HEK293 (cell line): ENCODE measurements at regions not wholly inside any gene's neighbourhood (a gene's known extent, or its start where the extent isn't known, plus 50 kb on each side); places are given as distances from the start of the nearest gene placed in this dataset.

Experiments used
- CTCF ChIA-PET: fragments of 350-600 bp; formaldehyde crosslinking; extraction: SDS; loops from one replicate; lab custom pipeline; 2021; ENCODE audit warnings: antibody characterized with exemption; lab: Yijun Ruan, JAX
- POLR2A ChIA-PET: fragments of 300-600 bp; formaldehyde crosslinking; extraction: SDS; loops from one replicate; lab custom pipeline; 2020; ENCODE audit warnings: antibody characterized with exemption, inconsistent platforms; lab: Yijun Ruan, JAX
- H3K27ac ChIP-seq: fragments of 200-500 bp; sonication (Bioruptor generic); 2 replicates; pipeline ENCODE4 v1.5.1; 2014; ENCODE audit warnings: low read depth, low read length, control low read depth, inconsistent platforms; ENCODE audit errors: extremely low read depth
- H3K36me3 ChIP-seq, 2 experiments: fragments of 200-500 bp in 1 of 2; sonication (Bioruptor generic) in 1 of 2; 1 replicate in 1 of 2; 2 replicates in 1 of 2; pipeline ENCODE4 v1.5.1; 2014 to 2017; ENCODE audit warnings: inconsistent platforms in 2 of 2, low read length in 2 of 2; ENCODE audit not compliant: control insufficient read depth in 2 of 2, insufficient read depth in 1 of 2
- H3K4me1 ChIP-seq: fragments of 200-500 bp; sonication (Bioruptor generic); 2 replicates; pipeline ENCODE4 v1.5.1; 2014; ENCODE audit warnings: mild to moderate bottlenecking, low read length, inconsistent platforms; ENCODE audit not compliant: control insufficient read depth, insufficient read depth
- H3K4me3 ChIP-seq: 2 replicates; pipeline ENCODE4 v1.5.1; 2011; ENCODE audit warnings: low read depth, mild to moderate bottlenecking, control low read depth, low read length, moderate library complexity
- H3K9me3 ChIP-seq: fragments of 200-500 bp; sonication (Bioruptor generic); 2 replicates; pipeline ENCODE4 v1.5.1; 2014; ENCODE audit warnings: low read depth, low read length, inconsistent platforms; ENCODE audit not compliant: control insufficient read depth, insufficient read depth
- KLF17 ChIP-seq: fragments of 450-650 bp; formaldehyde crosslinking; IDR thresholded peaks from 2 replicates; pipeline ENCODE4 v1.5.1; 2016; ENCODE audit warnings: missing biosample characterization, missing genetic modification characterization
- PBX3 ChIP-seq: sonication (generic); formaldehyde crosslinking; IDR thresholded peaks from 2 replicates; pipeline ENCODE4 v1.8.1; 2022; ENCODE audit warnings: mild to moderate bottlenecking, moderate library complexity, missing genetic modification reagents
- REPIN1 ChIP-seq: fragments of 450-650 bp; formaldehyde crosslinking; IDR thresholded peaks from 2 replicates; pipeline ENCODE4 v1.5.1; 2017; ENCODE audit warnings: missing biosample characterization, missing genetic modification characterization, low read depth
- SCRT2 ChIP-seq: fragments of 450-650 bp; formaldehyde crosslinking; IDR thresholded peaks from 2 replicates; pipeline ENCODE4 v1.5.1; 2016; ENCODE audit warnings: missing biosample characterization, missing genetic modification characterization
- SETDB1 ChIP-seq: IDR thresholded peaks from one replicate; pipeline ENCODE4 v1.6.1; 2017; ENCODE audit warnings: mild to moderate bottlenecking, low read length, moderate library complexity, mixed read lengths; ENCODE audit not compliant: insufficient read length
- ZBTB11 ChIP-seq: fragments of 450-650 bp; formaldehyde crosslinking; conservative IDR thresholded peaks from 2 replicates; pipeline ENCODE4 v1.5.1; 2016; ENCODE audit warnings: low read depth, missing biosample characterization, missing genetic modification characterization
- ZNF184 ChIP-seq: fragments of 450-650 bp; IDR thresholded peaks from 2 replicates; pipeline ENCODE4 v1.5.1; 2018; ENCODE audit warnings: missing biosample characterization, mild to moderate bottlenecking, missing genetic modification characterization
- ZNF311 ChIP-seq: fragments of 450-650 bp; formaldehyde crosslinking; IDR thresholded peaks from 2 replicates; pipeline ENCODE4 v1.5.1; 2017; ENCODE audit warnings: missing biosample characterization, missing genetic modification characterization, borderline replicate concordance
- ZNF341 ChIP-seq: fragments of 450-650 bp; formaldehyde crosslinking; IDR thresholded peaks from 2 replicates; pipeline ENCODE4; 2016; ENCODE audit warnings: low read depth, missing biosample characterization, missing genetic modification characterization
- ZNF521 ChIP-seq: fragments of 450-650 bp; formaldehyde crosslinking; IDR thresholded peaks from 2 replicates; pipeline ENCODE4 v1.5.1; 2017; ENCODE audit warnings: missing biosample characterization, mild to moderate bottlenecking, missing genetic modification characterization
- ZNF544 ChIP-seq: fragments of 450-650 bp; formaldehyde crosslinking; IDR thresholded peaks from 2 replicates; pipeline ENCODE4 v1.5.0; 2017; ENCODE audit warnings: missing biosample characterization, missing genetic modification characterization
- ZNF555 ChIP-seq: fragments of 450-650 bp; formaldehyde crosslinking; conservative IDR thresholded peaks from 2 replicates; pipeline ENCODE4 v1.5.1; 2017; ENCODE audit warnings: missing biosample characterization, mild to moderate bottlenecking, missing genetic modification characterization, inconsistent platforms
- ZNF585B ChIP-seq: fragments of 450-650 bp; formaldehyde crosslinking; IDR thresholded peaks from 2 replicates; pipeline ENCODE4 v1.5.1; 2016; ENCODE audit warnings: missing biosample characterization, missing genetic modification characterization
- TF ChIP-seq, protein P1 (sequence below): fragments of 450-650 bp; formaldehyde crosslinking; IDR thresholded peaks from 2 replicates; pipeline ENCODE4 v1.5.1; 2017; ENCODE audit warnings: missing biosample characterization, missing genetic modification characterization
- TF ChIP-seq, protein P2 (sequence below): fragments of 450-650 bp; formaldehyde crosslinking; IDR thresholded peaks from 2 replicates; pipeline ENCODE4 v1.5.1; 2016; ENCODE audit warnings: missing biosample characterization, missing genetic modification characterization
- TF ChIP-seq, protein P3 (sequence below): fragments of 450-650 bp; formaldehyde crosslinking; IDR thresholded peaks from 2 replicates; pipeline ENCODE4 v1.5.1; 2017; ENCODE audit warnings: missing biosample characterization, missing genetic modification characterization

- no peak for TF ChIP-seq PBX3 (CRISPR knock-in tag)
- TF ChIP-seq, protein P1, sequence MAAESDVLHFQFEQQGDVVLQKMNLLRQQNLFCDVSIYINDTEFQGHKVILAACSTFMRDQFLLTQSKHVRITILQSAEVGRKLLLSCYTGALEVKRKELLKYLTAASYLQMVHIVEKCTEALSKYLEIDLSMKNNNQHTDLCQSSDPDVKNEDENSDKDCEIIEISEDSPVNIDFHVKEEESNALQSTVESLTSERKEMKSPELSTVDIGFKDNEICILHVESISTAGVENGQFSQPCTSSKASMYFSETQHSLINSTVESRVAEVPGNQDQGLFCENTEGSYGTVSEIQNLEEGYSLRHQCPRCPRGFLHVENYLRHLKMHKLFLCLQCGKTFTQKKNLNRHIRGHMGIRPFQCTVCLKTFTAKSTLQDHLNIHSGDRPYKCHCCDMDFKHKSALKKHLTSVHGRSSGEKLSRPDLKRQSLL (tag by site-specific recombination) = no peak
- no peak for TF ChIP-seq ZNF585B (tag by site-specific recombination)
- no peak for TF ChIP-seq ZNF555 (tag by site-specific recombination)
Measured at GRCh38 chr3:177804032-177804431, 606.8 kb upstream of the TBL1XR1 start (continued).

DNA sequence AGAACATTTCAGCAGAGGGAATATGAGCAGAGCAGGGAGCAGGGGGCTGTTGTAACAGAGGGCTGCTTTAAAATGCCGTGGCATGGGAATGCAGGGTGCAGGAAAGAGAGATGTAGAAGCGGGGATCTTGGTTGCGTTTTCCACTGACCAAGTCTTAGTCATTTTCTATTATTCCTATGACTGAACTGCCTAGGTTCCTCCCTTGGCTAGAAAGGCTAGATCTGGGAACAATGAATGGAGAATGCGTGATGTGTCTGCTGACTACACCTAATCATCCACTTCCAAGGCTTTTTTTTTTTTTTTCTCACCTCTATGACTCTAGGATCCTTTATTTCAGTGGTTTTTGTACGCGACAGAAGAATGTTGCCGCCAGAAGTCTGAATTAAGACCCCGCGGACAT lies 607.4 kb upstream of the TBL1XR1 start:
- no peak overlapping the region for H3K27ac ChIP-seq
- no peaks in the 10 kb centered on the region for H3K4me1 ChIP-seq
- TF ChIP-seq ZBTB11 (tag by site-specific recombination) (no peak), KLF17 (no peak), ZNF544 (no peak), REPIN1 (no peak), ZNF311 (no peak), SETDB1 (no peak), ZNF184 (tag by site-specific recombination) (no peak), ZNF521 (tag by site-specific recombination) (no peak), ZNF341 (tag by site-specific recombination) (no peak), SCRT2 (tag by site-specific recombination) (no peak)
- TF ChIP-seq, protein P2, sequence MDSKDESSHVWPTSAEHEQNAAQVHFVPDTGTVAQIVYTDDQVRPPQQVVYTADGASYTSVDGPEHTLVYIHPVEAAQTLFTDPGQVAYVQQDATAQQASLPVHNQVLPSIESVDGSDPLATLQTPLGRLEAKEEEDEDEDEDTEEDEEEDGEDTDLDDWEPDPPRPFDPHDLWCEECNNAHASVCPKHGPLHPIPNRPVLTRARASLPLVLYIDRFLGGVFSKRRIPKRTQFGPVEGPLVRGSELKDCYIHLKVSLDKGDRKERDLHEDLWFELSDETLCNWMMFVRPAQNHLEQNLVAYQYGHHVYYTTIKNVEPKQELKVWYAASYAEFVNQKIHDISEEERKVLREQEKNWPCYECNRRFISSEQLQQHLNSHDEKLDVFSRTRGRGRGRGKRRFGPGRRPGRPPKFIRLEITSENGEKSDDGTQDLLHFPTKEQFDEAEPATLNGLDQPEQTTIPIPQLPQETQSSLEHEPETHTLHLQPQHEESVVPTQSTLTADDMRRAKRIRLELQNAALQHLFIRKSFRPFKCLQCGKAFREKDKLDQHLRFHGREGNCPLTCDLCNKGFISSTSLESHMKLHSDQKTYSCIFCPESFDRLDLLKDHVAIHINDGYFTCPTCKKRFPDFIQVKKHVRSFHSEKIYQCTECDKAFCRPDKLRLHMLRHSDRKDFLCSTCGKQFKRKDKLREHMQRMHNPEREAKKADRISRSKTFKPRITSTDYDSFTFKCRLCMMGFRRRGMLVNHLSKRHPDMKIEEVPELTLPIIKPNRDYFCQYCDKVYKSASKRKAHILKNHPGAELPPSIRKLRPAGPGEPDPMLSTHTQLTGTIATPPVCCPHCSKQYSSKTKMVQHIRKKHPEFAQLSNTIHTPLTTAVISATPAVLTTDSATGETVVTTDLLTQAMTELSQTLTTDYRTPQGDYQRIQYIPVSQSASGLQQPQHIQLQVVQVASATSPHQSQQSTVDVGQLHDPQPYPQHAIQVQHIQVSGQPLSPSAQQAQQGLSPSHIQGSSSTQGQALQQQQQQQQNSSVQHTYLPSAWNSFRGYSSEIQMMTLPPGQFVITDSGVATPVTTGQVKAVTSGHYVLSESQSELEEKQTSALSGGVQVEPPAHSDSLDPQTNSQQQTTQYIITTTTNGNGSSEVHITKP (tag by site-specific recombination) = no peak
- TF ChIP-seq, protein P3, sequence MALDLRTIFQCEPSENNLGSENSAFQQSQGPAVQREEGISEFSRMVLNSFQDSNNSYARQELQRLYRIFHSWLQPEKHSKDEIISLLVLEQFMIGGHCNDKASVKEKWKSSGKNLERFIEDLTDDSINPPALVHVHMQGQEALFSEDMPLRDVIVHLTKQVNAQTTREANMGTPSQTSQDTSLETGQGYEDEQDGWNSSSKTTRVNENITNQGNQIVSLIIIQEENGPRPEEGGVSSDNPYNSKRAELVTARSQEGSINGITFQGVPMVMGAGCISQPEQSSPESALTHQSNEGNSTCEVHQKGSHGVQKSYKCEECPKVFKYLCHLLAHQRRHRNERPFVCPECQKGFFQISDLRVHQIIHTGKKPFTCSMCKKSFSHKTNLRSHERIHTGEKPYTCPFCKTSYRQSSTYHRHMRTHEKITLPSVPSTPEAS (tag by site-specific recombination) = no peak
- H3K9me3 ChIP-seq = no peaks in the 10 kb centered on the region
- CTCF ChIA-PET = no interaction called here
- H3K4me3 ChIP-seq = no peak overlapping the region
- no peaks in the 10 kb centered on the region for H3K36me3 ChIP-seq
- POLR2A ChIA-PET = no interaction called here
